H1 (cell line): ENCODE measurements at regions not wholly inside any gene's neighbourhood (a gene's known extent, or its start where the extent isn't known, plus 50 kb on each side); places are given as distances from the start of the nearest gene placed in this dataset.

Source experiments
- CTCF ChIA-PET: fragments of 300-600 bp; sonication (Branson Sonifier 250); formaldehyde crosslinking; loops from one replicate; lab custom pipeline; 2021; ENCODE audit not compliant: partially characterized antibody; lab: Charles Lee
- POLR2A ChIA-PET: fragments of 300-600 bp; sonication (Branson Sonifier 250); formaldehyde crosslinking; loops from one replicate; lab custom pipeline; 2021; ENCODE audit warnings: inconsistent platforms; ENCODE audit not compliant: partially characterized antibody; lab: Charles Lee
- DNase-seq, 2 experiments: peaks; one replicate each; pipeline versions ENCODE4 v3.0.0 to v3.0.0-alpha.2; 2010 to 2022; ENCODE audit warnings: low spot score in 2 of 2, low read depth in 1 of 2, mixed read lengths in 1 of 2
- FAIRE-seq: peaks from 2 replicates; lab custom pipeline; 2011; peaks lifted over from hg19 to GRCh38; lab: Jason Lieb, UNC
- H2AFZ ChIP-seq: 2 replicates; pipeline ENCODE4 v1.8.1; 2012; ENCODE audit warnings: low read length, inconsistent platforms
- H2AK5ac ChIP-seq: 2 replicates; pipeline ENCODE4 v1.6.1; 2013; ENCODE audit warnings: low read depth, low read length
- H2BK120ac ChIP-seq: replicated peaks from 2 replicates; pipeline ENCODE3; 2013; ENCODE audit warnings: low read depth, low read length, inconsistent platforms
- H2BK12ac ChIP-seq: 2 replicates; pipeline ENCODE4 v1.6.1; 2013; ENCODE audit warnings: low read depth, low read length
- H2BK15ac ChIP-seq: 2 replicates; pipeline ENCODE4 v1.6.1; 2013; ENCODE audit warnings: low read length
- H2BK20ac ChIP-seq: 2 replicates; pipeline ENCODE4 v1.6.1; 2013; ENCODE audit warnings: low read length
- H2BK5ac ChIP-seq: 2 replicates; pipeline ENCODE4 v1.6.1; 2013; ENCODE audit warnings: low read depth, low read length
- H3K14ac ChIP-seq: 2 replicates; pipeline ENCODE4 v1.6.1; 2013; ENCODE audit warnings: inconsistent platforms; ENCODE audit not compliant: insufficient read length
- H3K18ac ChIP-seq: 2 replicates; pipeline ENCODE4 v1.6.1; 2013; ENCODE audit warnings: low read length; ENCODE audit errors: extremely low read depth
- H3K23ac ChIP-seq: 2 replicates; pipeline ENCODE4 v1.6.1; 2013; ENCODE audit warnings: inconsistent platforms; ENCODE audit not compliant: insufficient read length
- H3K23me2 ChIP-seq: 2 replicates; pipeline ENCODE4 v1.6.1; 2013; ENCODE audit warnings: low read depth, low read length
- H3K27ac ChIP-seq: 2 replicates; pipeline ENCODE4 v1.6.1; 2011; ENCODE audit warnings: low read depth, low read length, inconsistent platforms
- H3K27me3 ChIP-seq, 4 experiments: replicated peaks in 1 of 4; 1 replicate in 1 of 4; 2 replicates in 3 of 4; pipeline versions ENCODE4 v1.6.1 to v1.8.1; 2011 to 2013; ENCODE audit warnings: low read length in 3 of 4, mild to moderate bottlenecking in 3 of 4, inconsistent platforms in 2 of 4, mixed read lengths in 2 of 4, moderate library complexity in 1 of 4; ENCODE audit not compliant: control insufficient read depth in 3 of 4, insufficient read depth in 3 of 4; ENCODE audit errors: extremely low read depth in 1 of 4
- H3K36me3 ChIP-seq, 4 experiments: 2 replicates each; pipeline versions ENCODE4 v1.6.1 to v1.8.1; 2011 to 2013; ENCODE audit warnings: mild to moderate bottlenecking in 4 of 4, low read length in 3 of 4, moderate library complexity in 2 of 4, control low read depth in 1 of 4, inconsistent platforms in 1 of 4; ENCODE audit not compliant: insufficient read depth in 4 of 4, control insufficient read depth in 2 of 4
- H3K4ac ChIP-seq: replicated peaks from 2 replicates; pipeline ENCODE3; 2013; ENCODE audit warnings: low read length, low read depth, mixed read lengths, inconsistent platforms; ENCODE audit not compliant: insufficient read length
- H3K4me1 ChIP-seq, 4 experiments: replicated peaks in 1 of 4; 1 replicate in 1 of 4; 2 replicates in 3 of 4; pipeline versions ENCODE4 v1.6.1 to v1.8.1; 2011 to 2013; ENCODE audit warnings: low read length in 3 of 4, inconsistent platforms in 2 of 4, mixed read lengths in 1 of 4; ENCODE audit not compliant: insufficient read depth in 4 of 4, control insufficient read depth in 3 of 4
- H3K4me2 ChIP-seq, 2 experiments: 2 replicates each; pipeline versions ENCODE4 v1.6.1 to v1.8.1; 2011 to 2013; ENCODE audit warnings: low read depth in 2 of 2, low read length in 2 of 2, control low read depth in 1 of 2, inconsistent platforms in 1 of 2, mild to moderate bottlenecking in 1 of 2; ENCODE audit not compliant: insufficient read depth in 1 of 2
- H3K4me3 ChIP-seq, 4 experiments: fragments of 200-600, 300-600 bp in 1 of 4; sonication (generic), shearing (Covaris generic), sonication (Bioruptor Twin) in 1 of 4; 2 replicates each; pipeline versions ENCODE4 v1.5.1 to v1.8.1; 2011 to 2016; ENCODE audit warnings: low read length in 4 of 4, low read depth in 3 of 4, control low read depth in 2 of 4, inconsistent platforms in 2 of 4, mild to moderate bottlenecking in 2 of 4, mixed read lengths in 1 of 4, moderate library complexity in 1 of 4; ENCODE audit not compliant: insufficient read depth in 2 of 4; ENCODE audit errors: extremely low read depth in 1 of 4
- H3K56ac ChIP-seq: replicated peaks from 2 replicates; pipeline ENCODE3; 2013; ENCODE audit warnings: low read depth, mild to moderate bottlenecking, mixed read lengths, low read length, inconsistent platforms; ENCODE audit not compliant: insufficient read length
- H3K79me1 ChIP-seq: 2 replicates; pipeline ENCODE4 v1.6.1; 2013; ENCODE audit warnings: low read depth, low read length, control low read depth
- H3K79me2 ChIP-seq, 2 experiments: 2 replicates each; pipeline versions ENCODE4 v1.6.1 to v1.8.1; 2012 to 2013; ENCODE audit warnings: low read length in 2 of 2, mild to moderate bottlenecking in 2 of 2, inconsistent platforms in 1 of 2; ENCODE audit not compliant: insufficient read depth in 2 of 2, control insufficient read depth in 1 of 2
- H3K9ac ChIP-seq, 4 experiments: replicated peaks in 1 of 4; 1 replicate in 1 of 4; 2 replicates in 3 of 4; pipeline versions ENCODE4 v1.6.1 to v1.8.1; 2011 to 2013; ENCODE audit warnings: low read depth in 3 of 4, low read length in 3 of 4, control low read depth in 2 of 4, mild to moderate bottlenecking in 2 of 4, moderate library complexity in 2 of 4, inconsistent platforms in 1 of 4; ENCODE audit errors: extremely low read depth in 1 of 4
- H3K9me3 ChIP-seq, 2 experiments: 2 replicates each; pipeline versions ENCODE4 v1.6.1 to v1.8.1; 2012 to 2013; ENCODE audit warnings: mild to moderate bottlenecking in 2 of 2, moderate library complexity in 2 of 2, control low read depth in 1 of 2, inconsistent platforms in 1 of 2, low read depth in 1 of 2, low read length in 1 of 2, mixed read lengths in 1 of 2; ENCODE audit not compliant: insufficient read depth in 2 of 2
- H4K20me1 ChIP-seq, 2 experiments: replicated peaks in 1 of 2; 2 replicates each; pipeline versions ENCODE3 to v1.8.1; 2011 to 2013; ENCODE audit warnings: inconsistent platforms in 2 of 2, low read length in 2 of 2, mild to moderate bottlenecking in 1 of 2; ENCODE audit not compliant: insufficient read depth in 2 of 2, control insufficient read depth in 1 of 2
- H4K5ac ChIP-seq: 2 replicates; pipeline ENCODE4 v1.6.1; 2013; ENCODE audit warnings: low read length, low read depth, mixed read lengths, inconsistent platforms; ENCODE audit not compliant: insufficient read length
- H4K8ac ChIP-seq: 2 replicates; pipeline ENCODE4 v1.8.0; 2013; ENCODE audit warnings: mild to moderate bottlenecking, moderate library complexity, low read length, inconsistent platforms; ENCODE audit not compliant: insufficient read depth; ENCODE audit errors: extremely low read depth
- H4K91ac ChIP-seq: replicated peaks from 2 replicates; pipeline ENCODE3; 2013; ENCODE audit warnings: low read length, mixed read lengths, inconsistent platforms; ENCODE audit not compliant: insufficient read length
- ATF2 ChIP-seq: IDR thresholded peaks from 2 replicates; pipeline ENCODE4 v1.6.1; 2012; ENCODE audit warnings: low read length, inconsistent platforms
- CBX8 ChIP-seq: fragments of 300-800, 300-1000 bp; sonication (generic); IDR thresholded peaks from 2 replicates; pipeline ENCODE4 v1.7.1; 2016; ENCODE audit warnings: low read depth, low read length, borderline replicate concordance
- CREB1 ChIP-seq: IDR thresholded peaks from 2 replicates; pipeline ENCODE4 v1.6.1; 2012; ENCODE audit warnings: inconsistent platforms
- EGR1 ChIP-seq: IDR thresholded peaks from 2 replicates; pipeline ENCODE4 v1.6.1; 2011; ENCODE audit warnings: low read depth, low read length, borderline replicate concordance
- GABPA ChIP-seq: IDR thresholded peaks from 2 replicates; pipeline ENCODE4 v1.6.1; 2011; ENCODE audit warnings: mild to moderate bottlenecking, low read length, moderate library complexity, borderline replicate concordance; ENCODE audit not compliant: insufficient read depth
- POLR2A ChIP-seq, 2 experiments: IDR thresholded peaks; 1 replicate in 1 of 2; 2 replicates in 1 of 2; pipeline ENCODE4 v1.6.1; 2011; ENCODE audit warnings: low read depth in 2 of 2, low read length in 2 of 2, mild to moderate bottlenecking in 2 of 2; ENCODE audit errors: control extremely low read depth in 1 of 2
- POLR2AphosphoS5 ChIP-seq: IDR thresholded peaks from 2 replicates; pipeline ENCODE4 v1.6.1; 2011; ENCODE audit warnings: low read depth, low read length
- SIRT6 ChIP-seq: IDR thresholded peaks from one replicate; pipeline ENCODE4 v1.7.1; 2012; ENCODE audit warnings: low read length, inconsistent platforms
- SIX5 ChIP-seq: IDR thresholded peaks from 2 replicates; pipeline ENCODE4 v1.6.1; 2011; ENCODE audit warnings: mild to moderate bottlenecking, low read depth, low read length
- SP4 ChIP-seq: IDR thresholded peaks from 2 replicates; pipeline ENCODE4 v1.6.1; 2012; ENCODE audit warnings: low read length, inconsistent platforms
- TCF12 ChIP-seq: IDR thresholded peaks from 2 replicates; pipeline ENCODE4 v1.6.1; 2011; ENCODE audit warnings: low read depth, mild to moderate bottlenecking, low read length
- WGBS, 2 experiments: shearing (Covaris generic) in 1 of 2; methylation state at CpG; one replicate each; pipeline versions ENCODE4 v1.1.6 to v1.1.7; 2013 to 2015; ENCODE audit warnings: low lambda C conversion rate in 2 of 2, mixed read lengths in 2 of 2, inconsistent platforms in 1 of 2, low coverage in 1 of 2, missing lambda C conversion rate in 1 of 2; ENCODE audit not compliant: insufficient replicate concordance in 2 of 2, insufficient coverage in 1 of 2, insufficient read length in 1 of 2; ENCODE audit errors: extremely low coverage in 1 of 2, missing lambda C conversion rate in 1 of 2; 5-methylcytosine and 5-hydroxymethylcytosine counted together

GRCh38 chr7:119578116-119578515, 694.9 kb upstream of the KCND2 start:
- Histone ChIP-seq H3K23ac (no peak overlapping the region), H3K9me3 (no peaks in the 10 kb centered on the region; a peak in 1 of 4 replicates), H2BK5ac (no peak overlapping the region), H2AK5ac (no peak overlapping the region), H2BK120ac (no peak overlapping the region), H3K4me2 (no peak overlapping the region), H3K36me3 (no peaks in the 10 kb centered on the region), H3K23me2 (no peaks in the 10 kb centered on the region), H3K9ac (no peak overlapping the region), H3K27ac (no peak overlapping the region), H3K56ac (no peak overlapping the region), H3K4me1 (no peaks in the 10 kb centered on the region), H2BK15ac (no peak overlapping the region), H2BK20ac (no peak overlapping the region), H2BK12ac (no peak overlapping the region), H3K18ac (no peak overlapping the region), H3K4ac (no peak overlapping the region), H3K4me3 (no peak overlapping the region), H4K91ac (no peak overlapping the region), H3K79me1 (no peaks in the 10 kb centered on the region), H4K20me1 (no peaks in the 10 kb centered on the region), H3K79me2 (no peaks in the 10 kb centered on the region), H2AFZ (no peak overlapping the region), H3K27me3 (no peaks in the 10 kb centered on the region), H3K14ac (no peak overlapping the region), H4K5ac (no peak overlapping the region), H4K8ac (no peak overlapping the region)
- no peak for FAIRE-seq
- no peak for TF ChIP-seq ATF2
- no peak for TF ChIP-seq TCF12
- TF ChIP-seq POLR2AphosphoS5, result no peak
- no peak for TF ChIP-seq GABPA
- no peak for TF ChIP-seq CREB1
- no peak for TF ChIP-seq SP4
- TF ChIP-seq POLR2A (IDR thresholded peaks at IDR 0.05; ENCODE audit: control extremely low read depth in 1 of 2, low read depth in 2 of 2, low read length in 2 of 2), result no peak
- no peak for TF ChIP-seq SIRT6
- TF ChIP-seq CBX8, result no peak
- TF ChIP-seq SIX5, result no peak
- TF ChIP-seq EGR1, result no peak
- ChIA-PET CTCF (interaction anchor here (1.0 kb wide), 1 partner anchor 357 kb away, joined by 3 read pairs; no protein-coding TSS in a partner anchor), POLR2A (no interaction called here)
- 94% methylated on average over 2 of the region's 2 CpGs; no CpG with 5 or more reads in 1 of the 2 experiments for WGBS, 2 experiments
- DNase-seq, result no peak
